ENCODE measurements at regions not wholly inside any gene's neighbourhood (a gene's known extent, or its start where the extent isn't known, plus 50 kb on each side); places are given as distances from the start of the nearest gene placed in this dataset.
A peak's percentile ranks its signal among the peaks of the same experiment; 100 is the strongest.

DNA sequence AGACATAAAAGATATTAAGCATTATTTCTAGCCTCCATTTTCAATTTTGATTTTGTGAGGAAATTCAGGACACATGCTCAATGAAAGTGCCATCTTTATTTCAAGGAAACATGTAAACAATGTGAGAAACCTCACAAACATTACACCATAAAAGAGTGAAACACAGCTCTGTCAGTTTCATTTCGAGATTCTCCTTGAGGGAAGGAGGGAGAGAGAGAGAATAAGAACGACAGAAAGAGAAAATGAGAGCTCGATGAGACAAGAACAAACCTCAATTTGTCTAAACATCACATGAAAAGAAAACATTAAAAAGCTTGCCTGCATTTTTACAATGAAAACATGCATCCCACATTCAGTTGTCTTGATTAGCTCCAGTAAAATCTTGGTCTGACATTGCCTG, 553.5 kb upstream of the MEF2C start:
- Histone ChIP-seq H3K18ac (ENCODE audit: extremely low read depth, low read length) (no peak overlapping the region), H3K4me3 (ENCODE audit: extremely low read depth in 1 of 4, insufficient read depth in 2 of 4, low read depth in 3 of 4, low read length in 4 of 4) (no peak overlapping the region), H3K27me3 (replicated peaks in 1 of 4; ENCODE audit: control insufficient read depth in 3 of 4, extremely low read depth in 1 of 4, insufficient read depth in 3 of 4, low read length in 3 of 4) (peaks cover 0 to 1% (median 0%) of the 10 kb centered on the region in 4 experiments; a peak in 1 of 7 replicates), H2AK5ac (ENCODE audit: low read depth, low read length) (no peak overlapping the region), H2BK5ac (ENCODE audit: low read depth, low read length) (no peak overlapping the region), H2BK120ac (replicated peaks; ENCODE audit: low read depth, low read length) (no peak overlapping the region), H4K5ac (ENCODE audit: insufficient read length, low read depth, low read length) (no peak overlapping the region), H4K8ac (ENCODE audit: extremely low read depth, insufficient read depth, low read length) (no peak overlapping the region), H3K4me1 (replicated peaks in 1 of 4; ENCODE audit: control insufficient read depth in 3 of 4, insufficient read depth in 4 of 4, low read length in 3 of 4) (peaks cover 0 to 5% (median 0%) of the 10 kb centered on the region in 4 experiments; a peak in 2 of 7 replicates), H2BK20ac (ENCODE audit: low read length) (no peak overlapping the region), H3K27ac (ENCODE audit: low read depth, low read length) (no peak overlapping the region), H3K9ac (replicated peaks in 1 of 4; ENCODE audit: extremely low read depth in 1 of 4, low read depth in 3 of 4, low read length in 3 of 4) (no peak overlapping the region), H3K56ac (replicated peaks; ENCODE audit: insufficient read length, low read depth, low read length) (no peak overlapping the region), H2BK12ac (ENCODE audit: low read depth, low read length) (no peak overlapping the region), H2BK15ac (ENCODE audit: low read length) (no peak overlapping the region), H3K23ac (ENCODE audit: insufficient read length) (no peak overlapping the region), H3K4ac (replicated peaks; ENCODE audit: insufficient read length, low read depth, low read length) (no peak overlapping the region), H3K4me2 (ENCODE audit: insufficient read depth in 1 of 2, low read depth in 2 of 2, low read length in 2 of 2) (no peak overlapping the region), H3K79me2 (ENCODE audit: control insufficient read depth in 1 of 2, insufficient read depth in 2 of 2, low read length in 2 of 2) (no peaks in the 10 kb centered on the region), H3K79me1 (ENCODE audit: low read depth, low read length) (no peaks in the 10 kb centered on the region), H3K14ac (ENCODE audit: insufficient read length) (no peak overlapping the region), H3K9me3 (ENCODE audit: insufficient read depth in 2 of 2, low read depth in 1 of 2, low read length in 1 of 2) (no peaks in the 10 kb centered on the region), H2AFZ (ENCODE audit: low read length) (peak overlapping the region; percentile 86; the same call in 1 of the 2 replicates), H3K23me2 (ENCODE audit: low read depth, low read length) (no peaks in the 10 kb centered on the region; the same call in 1 of the 2 replicates), H3K36me3 (ENCODE audit: control insufficient read depth in 2 of 4, insufficient read depth in 4 of 4, low read length in 3 of 4) (no peaks in the 10 kb centered on the region), H4K20me1 (replicated peaks in 1 of 2; ENCODE audit: control insufficient read depth in 1 of 2, insufficient read depth in 2 of 2, low read length in 2 of 2) (no peaks in the 10 kb centered on the region), H4K91ac (replicated peaks; ENCODE audit: insufficient read length, low read length) (no peak overlapping the region)
- 97% methylated on average over 3 of the region's 3 CpGs; no CpG with 5 or more reads in 1 of the 2 experiments for WGBS, 2 experiments (ENCODE audit: extremely low coverage in 1 of 2, insufficient coverage in 1 of 2, insufficient read length in 1 of 2, insufficient replicate concordance in 2 of 2, low coverage in 1 of 2, low lambda C conversion rate in 2 of 2, missing lambda C conversion rate in 1 of 2)
- TF ChIP-seq, protein P1, sequence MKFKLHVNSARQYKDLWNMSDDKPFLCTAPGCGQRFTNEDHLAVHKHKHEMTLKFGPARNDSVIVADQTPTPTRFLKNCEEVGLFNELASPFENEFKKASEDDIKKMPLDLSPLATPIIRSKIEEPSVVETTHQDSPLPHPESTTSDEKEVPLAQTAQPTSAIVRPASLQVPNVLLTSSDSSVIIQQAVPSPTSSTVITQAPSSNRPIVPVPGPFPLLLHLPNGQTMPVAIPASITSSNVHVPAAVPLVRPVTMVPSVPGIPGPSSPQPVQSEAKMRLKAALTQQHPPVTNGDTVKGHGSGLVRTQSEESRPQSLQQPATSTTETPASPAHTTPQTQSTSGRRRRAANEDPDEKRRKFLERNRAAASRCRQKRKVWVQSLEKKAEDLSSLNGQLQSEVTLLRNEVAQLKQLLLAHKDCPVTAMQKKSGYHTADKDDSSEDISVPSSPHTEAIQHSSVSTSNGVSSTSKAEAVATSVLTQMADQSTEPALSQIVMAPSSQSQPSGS (IDR thresholded peaks at IDR 0.05; ENCODE audit: low read length) = no peak
- TF ChIP-seq CBX5 (IDR thresholded peaks at IDR 0.05; ENCODE audit: low read depth, low read length) (no peak), FOSL1 (IDR thresholded peaks at IDR 0.05; ENCODE audit: insufficient read depth, low read depth, low read length) (no peak), BRCA1 (IDR thresholded peaks at IDR 0.05; ENCODE audit: low read depth, low read length) (no peak), YY1 (IDR thresholded peaks at IDR 0.05; ENCODE audit: low read depth, low read length) (no peak), EP300 (IDR thresholded peaks at IDR 0.05; ENCODE audit: borderline replicate concordance in 1 of 2, low read depth in 2 of 2, low read length in 2 of 2) (no peak), POLR2A (IDR thresholded peaks at IDR 0.05; ENCODE audit: control extremely low read depth in 1 of 2, low read depth in 2 of 2, low read length in 2 of 2) (no peak)
- no peak for FAIRE-seq
- no peak for DNase-seq (ENCODE audit: low read depth in 1 of 2, low spot score in 2 of 2)
- CTCF ChIA-PET (ENCODE audit: partially characterized antibody) = interaction anchor here (0.8 to 0.9 kb wide), 3 partner anchors 8 to 1342 kb away, joined by 3 read pairs; no protein-coding TSS in a partner anchor
- POLR2A ChIA-PET (ENCODE audit: partially characterized antibody) = no interaction called here
